ENCODE measurements at regions not wholly inside any gene's neighbourhood (a gene's known extent, or its start where the extent isn't known, plus 50 kb on each side); places are given as distances from the start of the nearest gene placed in this dataset.

DNA sequence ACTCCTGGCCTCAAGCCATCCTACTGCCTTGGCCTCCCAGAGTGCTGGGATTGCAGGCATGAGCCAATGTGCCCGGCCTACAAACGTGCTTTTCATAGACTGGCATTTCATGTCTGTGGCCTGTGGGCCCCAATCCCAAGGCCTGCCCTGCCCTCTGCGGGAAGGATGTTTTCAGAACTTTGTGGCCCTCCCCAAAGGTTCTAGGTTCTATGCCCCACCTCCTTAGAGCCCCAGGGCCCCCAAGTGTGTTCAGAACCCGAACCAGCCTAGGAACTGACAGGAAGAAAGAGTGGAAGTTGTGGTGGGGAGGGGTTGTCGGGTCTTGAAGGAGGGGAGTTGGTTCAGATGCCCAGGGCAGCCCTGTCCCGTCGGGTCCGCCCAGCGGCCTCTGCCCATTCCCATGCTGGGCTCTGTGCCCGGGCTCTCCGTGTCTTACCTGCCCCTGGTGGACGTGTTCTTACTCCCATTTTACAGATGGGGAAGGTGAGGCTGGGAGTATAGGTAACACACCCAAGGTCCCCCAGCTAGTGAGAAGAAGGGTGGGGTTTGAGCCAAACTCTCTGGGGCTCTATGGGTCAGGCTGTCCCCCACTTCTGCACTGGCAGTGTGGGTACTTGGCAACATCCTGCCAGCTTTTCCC is 175.8 kb upstream of the IER5L start:
- DNase-seq, result no peak

GRCh38 chr9:129352146-129352865 is 174.2 kb upstream of the IER5L start:
- peak; percentile 75 for DNase-seq

GRCh38 chr9:129351642-129352145 is 173.6 kb upstream of the IER5L start:
- DNase-seq, result peak; percentile 65

DNA sequence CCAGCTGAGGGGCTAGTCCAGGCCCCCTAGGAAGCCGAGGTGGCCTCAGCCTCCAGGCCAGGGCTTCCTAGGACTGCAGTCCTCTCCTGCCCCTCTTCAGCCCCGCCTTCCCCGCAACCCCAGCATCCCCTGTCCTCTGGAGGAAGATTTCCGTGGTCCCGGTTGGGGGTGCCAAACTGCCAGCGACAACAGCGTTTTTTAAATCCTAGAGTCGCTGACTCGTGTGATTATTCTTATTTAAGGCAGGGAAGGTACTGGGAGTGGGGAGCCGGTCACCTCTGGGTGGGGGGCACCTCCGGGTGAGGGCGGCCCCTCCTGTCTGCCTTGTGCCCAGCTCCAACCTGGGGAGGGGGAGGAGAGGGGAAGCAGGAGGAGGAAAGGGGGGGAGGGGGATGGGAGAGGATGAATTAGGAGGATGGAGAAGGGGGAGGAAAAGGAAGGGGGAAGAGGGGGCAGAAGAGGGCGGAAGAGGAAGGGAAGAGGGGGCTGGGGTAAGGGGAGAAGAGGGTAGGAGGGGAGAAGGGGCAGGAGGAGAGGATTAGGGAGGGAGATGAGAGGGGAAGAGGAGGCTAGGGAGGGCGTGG is 173.1 kb upstream of the IER5L start:
- DNase-seq, result no peak

GRCh38 chr9:129350143-129350935 is 172.3 kb upstream of the IER5L start:
- DNase-seq, result no peak

DNA sequence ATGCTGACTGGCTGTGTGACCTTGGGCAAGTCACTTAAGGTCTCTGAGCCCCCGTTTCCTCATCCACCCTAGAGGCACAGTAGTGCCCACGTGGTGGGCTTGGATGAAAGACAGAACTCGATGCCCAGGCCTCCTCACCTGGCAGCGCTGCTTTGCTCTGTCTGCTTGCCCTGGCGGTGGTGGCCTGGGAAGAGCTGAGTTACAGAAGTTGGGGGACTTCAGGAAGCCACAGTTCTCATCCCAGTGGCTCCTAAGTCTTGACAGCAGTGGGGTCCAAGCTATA is 171.5 kb upstream of the IER5L start:
- no peak for DNase-seq

DNA sequence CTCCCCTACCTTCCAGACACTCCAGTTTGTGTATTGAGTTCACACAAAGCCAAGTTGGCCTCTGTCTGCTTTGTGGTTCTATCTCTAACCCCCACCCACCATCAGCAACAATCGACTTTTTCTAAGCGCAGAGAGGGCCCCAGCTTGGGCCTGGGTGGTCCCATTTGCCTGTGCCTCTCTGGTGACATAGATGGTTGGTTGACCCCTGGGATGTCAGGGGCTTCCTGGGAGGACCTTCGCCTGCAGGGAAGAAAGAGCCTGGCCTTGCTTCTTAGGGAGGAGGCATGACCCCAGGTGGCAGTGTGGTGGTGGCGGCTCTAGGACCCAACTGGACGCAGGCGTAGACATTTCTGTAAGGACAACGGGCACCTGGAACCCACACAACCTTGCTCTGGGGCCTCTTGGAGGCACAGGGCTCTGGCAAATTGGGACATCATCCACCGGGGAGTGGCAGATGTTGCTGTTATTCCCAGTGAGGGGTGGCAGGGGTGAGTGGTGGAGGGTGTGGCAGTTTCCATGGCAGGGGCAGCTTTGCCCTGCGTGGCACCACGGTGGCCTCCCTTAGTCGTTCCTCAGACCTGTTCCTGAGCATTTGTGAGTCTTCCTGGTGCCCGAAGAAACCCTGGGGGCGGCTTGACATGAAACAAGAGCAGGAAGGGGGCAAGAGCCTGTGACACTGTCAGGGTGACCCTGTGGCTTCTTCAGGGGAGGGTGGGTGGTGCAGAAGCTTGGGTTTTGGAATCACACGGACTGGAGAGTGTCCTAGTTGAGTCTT is 171.0 kb upstream of the IER5L start:
- no peak for DNase-seq

GRCh38 chr9:129347316-129348120 is 169.5 kb upstream of the IER5L start:
- DNase-seq, result no peak

DNA sequence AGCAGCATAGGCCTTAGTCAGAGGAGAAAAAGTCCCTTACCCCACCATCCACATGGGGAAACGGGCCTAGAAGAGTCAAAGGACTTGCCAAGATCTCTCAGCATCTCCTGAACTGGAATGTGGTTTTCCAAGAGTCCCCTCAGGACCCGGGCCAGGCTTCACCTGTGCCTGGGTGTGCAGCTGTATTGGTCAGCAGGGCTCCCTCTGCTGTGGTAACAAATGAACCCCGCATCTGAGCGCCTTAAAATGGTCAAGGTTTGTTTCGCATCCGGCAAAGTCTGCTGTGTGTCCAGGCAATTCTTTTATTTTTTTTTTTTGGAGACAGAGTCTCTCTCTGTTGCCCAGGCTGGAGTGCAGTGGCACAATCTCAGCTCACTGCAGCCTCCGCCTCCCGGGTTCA is 168.0 kb upstream of the IER5L start:
- no peak for DNase-seq

DNA sequence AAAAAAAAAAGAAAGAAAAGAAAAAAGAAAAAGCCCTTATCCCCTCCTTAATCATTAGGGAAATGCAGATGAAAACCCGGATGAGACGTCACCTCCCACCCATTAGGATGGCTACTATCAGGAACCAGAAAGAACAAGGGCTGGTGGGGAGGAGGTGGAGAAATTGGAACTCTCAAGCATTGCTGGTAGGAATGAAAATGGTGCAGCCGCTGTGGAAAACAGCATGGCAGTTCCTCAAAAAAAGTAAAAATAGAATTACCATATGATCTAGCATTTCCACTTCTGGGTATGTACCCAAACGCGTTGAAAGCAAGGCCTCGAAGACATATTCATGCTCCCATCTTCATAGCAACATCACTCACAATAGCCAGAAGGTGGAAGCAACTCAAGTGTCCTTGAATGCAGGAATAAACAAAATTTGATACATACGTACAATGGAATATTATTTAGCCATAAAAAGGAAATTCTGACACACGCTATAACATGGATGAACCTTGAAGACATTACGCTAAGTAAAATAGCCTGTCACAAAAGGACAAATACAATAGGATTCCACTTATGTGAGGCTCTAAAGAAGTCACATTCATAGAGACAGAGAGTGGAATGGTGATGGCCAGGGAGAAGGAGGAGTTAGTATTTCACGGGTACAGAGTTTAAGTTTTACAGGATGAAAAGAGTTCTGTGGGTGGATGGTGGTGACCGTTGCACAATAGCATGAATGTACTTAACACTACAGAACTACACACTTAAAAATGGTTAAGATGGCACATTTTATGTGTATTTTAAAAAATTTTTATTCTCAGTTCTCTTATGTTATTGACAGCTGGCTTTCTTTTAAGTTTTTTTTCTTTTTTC is 166.8 kb upstream of the IER5L start:
- peak; percentile 10 for DNase-seq

- DNase-seq, result peak; percentile 57
These were observed 165.6 kb upstream of the IER5L start for GRCh38 chr9:129343424-129344375.

GRCh38 chr9:129342591-129343423 is 164.7 kb upstream of the IER5L start:
- no peak for DNase-seq

GRCh38 chr9:129341987-129342348 is 163.9 kb upstream of the IER5L start:
- no peak for DNase-seq

DNA sequence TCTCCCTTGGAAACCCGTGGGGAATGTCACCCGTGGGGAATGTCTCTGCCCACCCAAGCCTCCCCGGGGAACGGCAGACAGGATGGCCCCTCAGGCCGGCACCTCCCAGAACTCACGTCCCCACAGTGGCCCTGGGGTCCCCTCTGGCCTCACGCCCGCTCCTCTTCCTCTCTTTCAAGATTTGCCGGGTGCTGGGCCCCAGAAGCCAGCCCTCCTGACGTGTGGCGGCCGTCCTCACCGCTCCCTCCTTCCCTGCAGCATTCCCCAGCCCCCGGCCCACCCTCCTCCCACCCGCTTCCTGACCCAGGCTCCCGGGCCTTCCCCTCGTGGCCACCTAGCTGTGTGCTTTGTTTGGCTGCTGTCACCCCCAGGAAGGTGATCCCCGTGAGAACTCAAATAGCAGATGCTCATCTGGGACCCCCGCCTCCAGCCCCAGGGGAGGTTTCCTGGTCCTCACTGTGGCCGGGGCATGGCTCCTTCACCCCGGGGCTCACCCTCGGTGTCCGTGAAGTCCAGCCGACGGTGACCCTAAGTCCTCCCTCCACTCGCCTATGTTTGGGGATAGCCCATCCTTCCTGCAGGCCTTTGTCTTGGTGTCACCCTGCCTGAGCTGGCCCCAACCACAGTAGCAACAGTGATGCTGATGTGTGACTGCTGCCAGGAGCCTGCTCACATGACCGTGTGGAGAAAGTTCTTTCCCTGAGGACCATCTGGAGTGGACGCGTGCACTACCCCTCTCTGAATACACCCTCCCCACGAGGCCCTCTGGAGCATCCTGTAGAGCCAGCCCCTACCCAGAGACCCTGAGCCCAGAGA is 163.3 kb upstream of the IER5L start:
- DNase-seq, result no peak

GRCh38 chr9:129340427-129341170 is 162.5 kb upstream of the IER5L start:
- peak; percentile 58 for DNase-seq

- no peak for DNase-seq
These were observed 161.6 kb upstream of the IER5L start for GRCh38 chr9:129339539-129340157.

All from left hindlimb (tissue), 1 donor.